LNCAP (cell line): ENCODE measurements at regions not wholly inside any gene's neighbourhood (a gene's known extent, or its start where the extent isn't known, plus 50 kb on each side); places are given as distances from the start of the nearest gene placed in this dataset.

Experiments used
- CTCF ChIP-seq: fragments of 450-650 bp; IDR thresholded peaks from 2 replicates; pipeline ENCODE4 v1.5.1; 2017; ENCODE audit warnings: mild to moderate bottlenecking

GRCh38 chr20:11443382-11444119 is 474.1 kb upstream of the BTBD3 start:
- no peak for TF ChIP-seq CTCF

GRCh38 chr20:11445161-11445560 is 472.5 kb upstream of the BTBD3 start:
- TF ChIP-seq CTCF, result no peak

GRCh38 chr20:11445891-11446290 is 471.8 kb upstream of the BTBD3 start:
- TF ChIP-seq CTCF, result no peak

GRCh38 chr20:11447371-11448100 is 470.2 kb upstream of the BTBD3 start:
- TF ChIP-seq CTCF, result no peak

- no peak for TF ChIP-seq CTCF
Measured at GRCh38 chr20:11448554-11448953, 469.1 kb upstream of the BTBD3 start.

- TF ChIP-seq CTCF, result no peak
Measured at GRCh38 chr20:11451793-11452291, 465.9 kb upstream of the BTBD3 start.

GRCh38 chr20:11452326-11452725 is 465.4 kb upstream of the BTBD3 start:
- no peak for TF ChIP-seq CTCF
